WERI-Rb-1 (cell line): ENCODE measurements at regions not wholly inside any gene's neighbourhood (a gene's known extent, or its start where the extent isn't known, plus 50 kb on each side); places are given as distances from the start of the nearest gene placed in this dataset.

Experiments used
- DNase-seq: peaks from one replicate; pipeline ENCODE4 v3.0.0-alpha.2; 2020
- H3K27ac ChIP-seq: fragments of 250-450 bp; sonication (Bioruptor Pico); 2 replicates; pipeline ENCODE4 v1.5.1; 2020; ENCODE audit warnings: mild to moderate bottlenecking, moderate library complexity
- H3K27me3 ChIP-seq: fragments of 250-450 bp; sonication (Bioruptor Pico); 2 replicates; pipeline ENCODE4 v1.5.1; 2021; ENCODE audit warnings: mild to moderate bottlenecking, low read depth, moderate library complexity; ENCODE audit not compliant: insufficient read depth, severe bottlenecking
- H3K36me3 ChIP-seq: fragments of 250-450 bp; sonication (Bioruptor Pico); 2 replicates; pipeline ENCODE4 v1.5.1; 2020; ENCODE audit warnings: mild to moderate bottlenecking, moderate library complexity
- H3K4me3 ChIP-seq: 2 replicates; pipeline ENCODE4 v1.5.1; 2011; ENCODE audit warnings: low read depth, mild to moderate bottlenecking, control low read depth, low read length
- H3K9me3 ChIP-seq: fragments of 250-450 bp; sonication (Bioruptor Pico); 2 replicates; pipeline ENCODE4 v1.5.1; 2021; ENCODE audit warnings: mild to moderate bottlenecking, moderate library complexity; ENCODE audit not compliant: severe bottlenecking
- TF ChIP-seq, protein P1 (sequence below): IDR thresholded peaks from 2 replicates; pipeline ENCODE4 v1.5.1; 2011; ENCODE audit warnings: low read depth, mild to moderate bottlenecking, control low read depth, inconsistent platforms, low read length

DNA sequence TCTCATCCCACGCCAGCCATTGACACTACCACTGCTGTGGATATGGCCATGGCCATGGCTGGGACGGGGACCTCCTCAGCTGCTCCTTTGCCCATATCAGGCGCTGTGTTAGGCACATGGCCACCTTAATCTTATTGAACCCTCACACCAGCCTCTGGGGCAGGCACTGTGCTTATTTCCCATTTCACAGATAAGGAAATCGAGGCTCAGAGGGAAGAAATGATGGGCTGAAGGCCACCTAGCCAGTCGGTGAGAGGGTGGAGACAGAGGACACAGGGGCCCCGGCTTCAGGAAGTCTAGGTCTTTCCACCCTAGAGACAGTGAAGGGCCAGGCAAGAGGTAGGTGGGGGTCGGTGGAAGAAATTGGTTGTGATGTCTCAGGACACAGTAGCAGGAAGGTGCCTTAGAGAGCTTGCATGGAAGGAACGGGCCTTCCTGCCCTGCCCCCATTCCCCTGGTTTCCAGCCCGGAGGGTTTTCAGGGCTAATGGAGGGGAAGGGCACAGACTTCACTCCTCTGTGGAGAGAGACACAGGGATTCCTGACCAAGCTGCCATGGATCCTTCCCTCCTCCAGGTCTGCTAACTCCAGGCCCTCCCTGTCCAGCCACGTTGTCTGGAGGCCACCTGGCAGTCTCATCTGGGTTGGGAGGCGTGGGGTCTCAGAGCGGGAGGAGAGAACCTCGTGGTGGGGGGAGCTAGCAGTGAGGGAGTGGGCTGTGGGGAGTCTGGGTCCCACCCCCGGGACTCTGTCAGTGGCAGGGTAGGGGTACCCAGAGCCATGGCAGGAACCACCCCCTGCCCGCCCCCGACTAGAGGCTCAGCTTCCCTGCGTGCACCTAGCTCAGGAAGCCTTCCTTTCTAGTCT is 120.4 kb downstream of the VEGFA start:
- TF ChIP-seq, protein P1, sequence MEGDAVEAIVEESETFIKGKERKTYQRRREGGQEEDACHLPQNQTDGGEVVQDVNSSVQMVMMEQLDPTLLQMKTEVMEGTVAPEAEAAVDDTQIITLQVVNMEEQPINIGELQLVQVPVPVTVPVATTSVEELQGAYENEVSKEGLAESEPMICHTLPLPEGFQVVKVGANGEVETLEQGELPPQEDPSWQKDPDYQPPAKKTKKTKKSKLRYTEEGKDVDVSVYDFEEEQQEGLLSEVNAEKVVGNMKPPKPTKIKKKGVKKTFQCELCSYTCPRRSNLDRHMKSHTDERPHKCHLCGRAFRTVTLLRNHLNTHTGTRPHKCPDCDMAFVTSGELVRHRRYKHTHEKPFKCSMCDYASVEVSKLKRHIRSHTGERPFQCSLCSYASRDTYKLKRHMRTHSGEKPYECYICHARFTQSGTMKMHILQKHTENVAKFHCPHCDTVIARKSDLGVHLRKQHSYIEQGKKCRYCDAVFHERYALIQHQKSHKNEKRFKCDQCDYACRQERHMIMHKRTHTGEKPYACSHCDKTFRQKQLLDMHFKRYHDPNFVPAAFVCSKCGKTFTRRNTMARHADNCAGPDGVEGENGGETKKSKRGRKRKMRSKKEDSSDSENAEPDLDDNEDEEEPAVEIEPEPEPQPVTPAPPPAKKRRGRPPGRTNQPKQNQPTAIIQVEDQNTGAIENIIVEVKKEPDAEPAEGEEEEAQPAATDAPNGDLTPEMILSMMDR = no peak
- DNase-seq = peak; percentile 65
- Histone ChIP-seq H3K36me3 (no peaks in the 10 kb centered on the region), H3K4me3 (peak overlapping the region; percentile 22), H3K27ac (peak overlapping the region; percentile 52), H3K9me3 (no peaks in the 10 kb centered on the region), H3K27me3 (no peaks in the 10 kb centered on the region)

- no peak overlapping the region for H3K4me3 ChIP-seq
- no peak overlapping the region for H3K27ac ChIP-seq
- TF ChIP-seq, protein P1 = no peak
- no peaks in the 10 kb centered on the region for H3K9me3 ChIP-seq
- DNase-seq = peak; percentile 79
- no peaks in the 10 kb centered on the region for H3K36me3 ChIP-seq
- no peaks in the 10 kb centered on the region for H3K27me3 ChIP-seq
Observed at GRCh38 chr6:43887906-43888683, 118.1 kb downstream of the VEGFA start.

GRCh38 chr6:43887340-43887858 is 117.4 kb downstream of the VEGFA start:
- no peaks in the 10 kb centered on the region for H3K36me3 ChIP-seq
- no peaks in the 10 kb centered on the region for H3K9me3 ChIP-seq
- H3K27me3 ChIP-seq = no peaks in the 10 kb centered on the region
- no peak overlapping the region for H3K4me3 ChIP-seq
- TF ChIP-seq, protein P1 = no peak
- DNase-seq = no peak
- H3K27ac ChIP-seq = no peak overlapping the region

DNA sequence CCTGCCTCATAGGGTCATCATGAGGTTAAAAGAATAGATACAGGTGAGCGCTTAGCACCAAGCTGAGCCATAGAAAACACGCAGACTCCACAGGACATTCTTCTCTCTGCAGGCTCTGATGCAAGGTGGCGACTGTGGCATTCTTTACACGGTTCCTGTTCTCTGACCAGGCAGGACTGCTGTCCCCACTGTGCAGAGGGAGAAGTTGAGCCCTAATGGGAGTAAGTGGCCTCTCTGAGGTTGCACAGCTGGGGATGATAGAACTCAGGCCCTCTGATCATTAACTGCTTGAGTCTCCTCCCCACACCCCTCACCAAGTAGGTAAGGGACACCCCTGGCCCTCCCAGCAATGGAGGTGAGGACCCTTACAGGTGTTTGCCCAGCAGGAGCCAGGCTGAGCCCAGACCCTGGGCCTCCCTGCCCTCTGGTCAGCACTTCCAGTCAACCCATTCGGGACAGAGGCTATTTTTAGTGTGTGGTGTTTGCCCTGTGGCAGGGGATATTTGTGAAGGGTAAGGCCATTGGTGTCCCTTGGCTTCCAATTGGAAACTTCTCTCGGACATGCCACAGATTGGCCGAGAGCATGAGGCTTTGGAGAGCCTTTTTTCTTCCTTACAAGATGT is 116.8 kb downstream of the VEGFA start:
- no peak for DNase-seq
- Histone ChIP-seq H3K27me3 (no peaks in the 10 kb centered on the region), H3K27ac (no peak overlapping the region), H3K4me3 (no peak overlapping the region), H3K36me3 (no peaks in the 10 kb centered on the region), H3K9me3 (no peaks in the 10 kb centered on the region)
- TF ChIP-seq, protein P1 = no peak

GRCh38 chr6:43886067-43886461 is 116.1 kb downstream of the VEGFA start:
- DNase-seq = no peak
- Histone ChIP-seq H3K36me3 (no peaks in the 10 kb centered on the region), H3K27ac (no peak overlapping the region), H3K4me3 (no peak overlapping the region), H3K27me3 (no peaks in the 10 kb centered on the region), H3K9me3 (no peaks in the 10 kb centered on the region)
- TF ChIP-seq, protein P1 = no peak
